ENCODE measurements at regions not wholly inside any gene's neighbourhood (a gene's known extent, or its start where the extent isn't known, plus 50 kb on each side); places are given as distances from the start of the nearest gene placed in this dataset.
"Not testable (repeated sequence)": the region's sequence is repeated elsewhere in the genome, so short reads cannot be mapped to it uniquely, and the experiment has no call there.

- H3K36me3 ChIP-seq, result no peaks in the 10 kb centered on the region
- TF ChIP-seq POLR2A (IDR thresholded peaks at IDR 0.05) (no peak), CTCF (IDR thresholded peaks at IDR 0.05) (no peak), POLR2AphosphoS5 (IDR thresholded peaks at IDR 0.05) (no peak)
- 67% methylated on average over 1 of the region's 1 CpG for WGBS
- no peak for DNase-seq (ENCODE audit: low spot score)
- no peaks in the 10 kb centered on the region for H3K4me1 ChIP-seq (replicated peaks)
- no peak overlapping the region for H3K4me3 ChIP-seq
- no peaks in the 10 kb centered on the region for H3K27me3 ChIP-seq (replicated peaks; ENCODE audit: insufficient read depth)
- no peaks in the 10 kb centered on the region for H3K9me3 ChIP-seq
- intact Hi-C loops (cut with DNase I), result no loop called here
- H3K27ac ChIP-seq, result no peak overlapping the region
These were observed 401.3 kb upstream of the NDST4 start for GRCh38 chr4:115514675-115515074.

DNA sequence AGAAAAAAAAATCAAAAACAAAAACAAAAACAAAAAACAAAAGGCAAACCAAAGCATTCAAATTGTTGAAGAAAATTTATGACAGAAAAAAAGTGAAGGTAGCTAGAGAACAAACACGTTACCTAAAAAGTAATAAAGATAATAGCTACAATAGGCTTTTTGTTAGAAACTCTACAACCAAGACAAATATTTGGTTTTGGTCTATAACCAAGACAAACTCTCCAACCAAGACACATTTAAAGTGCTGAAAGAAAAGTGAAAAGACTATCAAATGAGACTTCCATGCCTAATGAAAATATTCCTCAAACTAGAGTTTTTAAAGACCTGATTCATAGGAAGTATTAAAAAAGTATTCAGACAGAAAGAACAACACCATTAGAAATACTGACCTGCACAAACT, 391.9 kb upstream of the NDST4 start:
- intact Hi-C loops (cut with DNase I), result no loop called here
- TF ChIP-seq CTCF (IDR thresholded peaks at IDR 0.05) (no peak), POLR2A (IDR thresholded peaks at IDR 0.05) (no peak)
- Histone ChIP-seq H3K9me3 (no peaks in the 10 kb centered on the region), H3K4me1 (replicated peaks) (no peaks in the 10 kb centered on the region), H3K4me3 (no peak overlapping the region), H3K36me3 (no peaks in the 10 kb centered on the region), H3K27me3 (replicated peaks; ENCODE audit: insufficient read depth) (no peaks in the 10 kb centered on the region), H3K27ac (no peak overlapping the region)
- DNase-seq (ENCODE audit: low spot score), result no peak
- 30% methylated on average over 1 of the region's 1 CpG for WGBS

DNA sequence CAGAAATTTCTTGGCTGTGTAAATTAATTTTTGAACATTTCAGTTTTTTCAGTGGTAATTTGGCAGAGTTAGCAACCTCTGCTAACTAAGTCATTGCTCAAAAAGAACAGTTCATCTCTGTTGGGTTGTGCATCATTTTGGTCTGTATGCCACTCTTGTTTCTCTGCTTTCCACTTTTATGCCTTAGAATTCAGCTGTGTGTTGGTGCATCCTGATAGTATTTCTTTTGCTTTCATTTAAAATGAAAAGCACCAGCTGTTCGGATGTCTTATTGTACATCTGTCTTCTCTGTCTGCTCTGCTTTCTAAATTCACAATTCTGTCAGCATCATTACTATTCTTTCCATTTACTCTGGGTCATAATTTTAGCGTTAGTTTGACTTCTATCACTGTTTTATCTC, 388.2 kb upstream of the NDST4 start:
- Histone ChIP-seq H3K4me1 (replicated peaks) (no peaks in the 10 kb centered on the region), H3K27me3 (replicated peaks; ENCODE audit: insufficient read depth) (no peaks in the 10 kb centered on the region), H3K36me3 (no peaks in the 10 kb centered on the region), H3K4me3 (no peak overlapping the region), H3K27ac (no peak overlapping the region), H3K9me3 (no peaks in the 10 kb centered on the region)
- no peak for DNase-seq (ENCODE audit: low spot score)
- intact Hi-C loops (cut with DNase I), result no loop called here
- no peak for TF ChIP-seq CTCF (IDR thresholded peaks at IDR 0.05)
- no peak for TF ChIP-seq POLR2A (IDR thresholded peaks at IDR 0.05)
- TF ChIP-seq POLR2AphosphoS5 (IDR thresholded peaks at IDR 0.05), result no peak
- WGBS, result 67% methylated on average over 2 of the region's 2 CpGs

GRCh38 chr4:115493770-115494169, 380.4 kb upstream of the NDST4 start:
- DNase-seq (ENCODE audit: low spot score); H3K9me3 ChIP-seq; H3K27me3 ChIP-seq (replicated peaks; ENCODE audit: insufficient read depth); H3K4me1 ChIP-seq (replicated peaks); H3K27ac ChIP-seq; H3K4me3 ChIP-seq; H3K36me3 ChIP-seq; intact Hi-C loops (cut with DNase I): not testable (repeated sequence)
- WGBS, result 93% methylated on average over 10 of the region's 10 CpGs

- WGBS, result 52% methylated on average over 1 of the region's 1 CpG
- no peak for DNase-seq (ENCODE audit: low spot score)
- intact Hi-C loops (cut with DNase I), result no loop called here
- Histone ChIP-seq H3K4me3 (no peak overlapping the region), H3K36me3 (no peaks in the 10 kb centered on the region), H3K27me3 (replicated peaks; ENCODE audit: insufficient read depth) (no peaks in the 10 kb centered on the region), H3K4me1 (replicated peaks) (no peaks in the 10 kb centered on the region), H3K27ac (no peak overlapping the region), H3K9me3 (no peaks in the 10 kb centered on the region)
- TF ChIP-seq CTCF (IDR thresholded peaks at IDR 0.05) (no peak), POLR2AphosphoS5 (IDR thresholded peaks at IDR 0.05) (no peak)
These were observed 378.3 kb upstream of the NDST4 start for GRCh38 chr4:115491686-115492085.

DNA sequence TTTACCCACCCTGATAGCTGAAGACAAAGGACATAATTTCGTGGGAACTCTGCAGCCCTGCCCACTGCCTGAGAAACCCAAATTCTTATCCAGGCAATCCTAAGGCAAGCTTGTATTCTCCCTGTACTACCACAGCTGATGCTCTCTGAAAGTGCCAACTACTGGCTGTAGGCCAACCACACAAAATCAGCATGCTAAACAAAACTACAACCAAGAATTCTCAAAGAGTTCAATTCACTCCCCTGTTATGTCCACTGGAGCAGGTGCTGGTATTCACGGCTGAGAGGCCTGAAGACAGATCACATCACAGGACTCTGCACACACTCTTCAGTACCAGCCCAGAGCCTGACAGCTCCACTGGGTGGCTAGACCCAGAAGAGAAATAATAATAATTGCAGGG, 375.9 kb upstream of the NDST4 start:
- 66% methylated on average over 2 of the region's 2 CpGs for WGBS
- no peaks in the 10 kb centered on the region for H3K36me3 ChIP-seq
- DNase-seq (ENCODE audit: low spot score), result no peak
- no peaks in the 10 kb centered on the region for H3K9me3 ChIP-seq
- H3K27ac ChIP-seq, result no peak overlapping the region
- no peaks in the 10 kb centered on the region for H3K4me1 ChIP-seq (replicated peaks)
- H3K27me3 ChIP-seq (replicated peaks; ENCODE audit: insufficient read depth), result no peaks in the 10 kb centered on the region
- TF ChIP-seq CTCF (IDR thresholded peaks at IDR 0.05), result no peak
- TF ChIP-seq POLR2AphosphoS5 (IDR thresholded peaks at IDR 0.05), result no peak
- no peak for TF ChIP-seq POLR2A (IDR thresholded peaks at IDR 0.05)
- intact Hi-C loops (cut with DNase I), result no loop called here
- H3K4me3 ChIP-seq, result no peak overlapping the region
